ENCODE measurements at regions not wholly inside any gene's neighbourhood (a gene's known extent, or its start where the extent isn't known, plus 50 kb on each side); places are given as distances from the start of the nearest gene placed in this dataset.

GRCh38 chr6:144695858-144696533 lies 410.9 kb downstream of the UTRN start:
- DNase-seq, result no peak

- DNase-seq, result no peak
Measured at GRCh38 chr6:144696610-144697368, 411.7 kb downstream of the UTRN start.

GRCh38 chr6:144697369-144697760 lies 412.2 kb downstream of the UTRN start:
- no peak for DNase-seq

- DNase-seq, result no peak
Measured at GRCh38 chr6:144697801-144698200, 412.7 kb downstream of the UTRN start.

GRCh38 chr6:144702781-144703180 lies 417.6 kb downstream of the UTRN start:
- DNase-seq, result no peak

GRCh38 chr6:144710207-144710606 lies 425.1 kb downstream of the UTRN start:
- peak; percentile 12 for DNase-seq

- no peak for DNase-seq
Measured at GRCh38 chr6:144711661-144712060, 426.5 kb downstream of the UTRN start.

- DNase-seq, result no peak
Measured at GRCh38 chr6:144712541-144712940, 427.4 kb downstream of the UTRN start.

GRCh38 chr6:144714021-144714712 lies 429.0 kb downstream of the UTRN start:
- no peak for DNase-seq

- DNase-seq, result no peak
Measured at GRCh38 chr6:144715344-144715743, 430.2 kb downstream of the UTRN start.

- no peak for DNase-seq
Measured at GRCh38 chr6:144718431-144718830, 433.3 kb downstream of the UTRN start.

- no peak for DNase-seq
Measured at GRCh38 chr6:144721232-144721631, 436.1 kb downstream of the UTRN start.

GRCh38 chr6:144722154-144722737 lies 437.1 kb downstream of the UTRN start:
- no peak for DNase-seq

GRCh38 chr6:144722925-144723324 lies 437.8 kb downstream of the UTRN start:
- no peak for DNase-seq

- DNase-seq, result no peak
Measured at GRCh38 chr6:144723431-144723830, 438.3 kb downstream of the UTRN start.

- DNase-seq, result no peak
Measured at GRCh38 chr6:144724818-144725217, 439.7 kb downstream of the UTRN start.

GRCh38 chr6:144725736-144726522 lies 440.8 kb downstream of the UTRN start:
- no peak for DNase-seq

GRCh38 chr6:144728804-144729203 lies 443.7 kb downstream of the UTRN start:
- DNase-seq, result no peak

- DNase-seq, result no peak
Measured at GRCh38 chr6:144729502-144729901, 444.4 kb downstream of the UTRN start.

GRCh38 chr6:144730088-144730645 lies 445.0 kb downstream of the UTRN start:
- DNase-seq, result peak; percentile 23

GRCh38 chr6:144731229-144731628 lies 446.1 kb downstream of the UTRN start:
- DNase-seq, result no peak

- DNase-seq, result no peak
Measured at GRCh38 chr6:144736763-144737162, 451.6 kb downstream of the UTRN start.
